HS-27A (cell line): ENCODE measurements at regions not wholly inside any gene's neighbourhood (a gene's known extent, or its start where the extent isn't known, plus 50 kb on each side); places are given as distances from the start of the nearest gene placed in this dataset.

Source experiments
- DNase-seq: peaks from one replicate; pipeline ENCODE4 v3.0.0-alpha.2; 2012; ENCODE audit warnings: low read depth, missing footprints

DNA sequence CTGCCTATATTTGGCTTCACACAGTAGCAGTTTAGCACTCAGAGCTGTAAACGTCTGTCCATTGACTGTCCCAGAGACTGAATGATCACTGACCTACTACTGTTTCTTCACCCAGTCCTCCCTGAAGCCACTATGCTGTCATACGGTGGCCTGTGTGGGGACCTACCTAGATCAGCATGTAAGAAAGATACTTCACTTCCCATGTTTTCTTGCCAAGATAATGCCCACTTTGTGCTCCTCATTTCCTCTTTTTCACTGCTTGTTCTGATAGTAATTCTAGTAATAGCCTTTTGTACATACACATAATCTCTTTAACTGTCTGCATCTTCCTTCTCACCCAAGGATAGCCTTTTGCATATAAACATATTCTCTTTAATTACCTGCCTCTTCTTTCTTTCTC lies 109.9 kb upstream of the TIAM2 start:
- no peak for DNase-seq

- DNase-seq: no peak
Measured at GRCh38 chr6:154886016-154886415, 109.1 kb upstream of the TIAM2 start.

GRCh38 chr6:154886471-154886870 lies 108.6 kb upstream of the TIAM2 start:
- DNase-seq: no peak

GRCh38 chr6:154887051-154887450 lies 108.1 kb upstream of the TIAM2 start:
- DNase-seq: no peak

- peak; percentile 17 for DNase-seq
Measured at GRCh38 chr6:154888421-154889295, 106.5 kb upstream of the TIAM2 start.

GRCh38 chr6:154890874-154891273 lies 104.2 kb upstream of the TIAM2 start:
- no peak for DNase-seq

DNA sequence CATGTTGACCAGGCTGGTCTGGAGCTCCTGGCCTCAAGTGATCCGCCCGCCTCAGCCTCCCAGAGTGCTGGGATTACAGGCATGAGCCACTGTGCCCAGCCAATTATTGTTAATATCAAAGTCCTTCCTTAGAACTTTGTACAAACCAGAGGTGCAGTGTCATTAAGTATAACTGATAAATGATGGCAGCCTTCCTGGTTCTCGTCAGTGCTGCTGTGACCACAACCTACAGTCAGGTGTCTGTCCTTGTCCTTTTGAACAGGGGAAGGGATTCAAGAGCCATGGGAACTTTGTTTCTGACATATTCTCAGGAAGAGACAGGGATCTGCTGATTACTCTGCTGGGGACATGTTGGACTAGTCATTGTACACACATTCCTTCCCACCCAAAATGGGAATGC lies 103.2 kb upstream of the TIAM2 start:
- DNase-seq: no peak

- no peak for DNase-seq
Measured at GRCh38 chr6:154893917-154894316, 101.2 kb upstream of the TIAM2 start.

- no peak for DNase-seq
Measured at GRCh38 chr6:154894902-154895301, 100.2 kb upstream of the TIAM2 start.

DNA sequence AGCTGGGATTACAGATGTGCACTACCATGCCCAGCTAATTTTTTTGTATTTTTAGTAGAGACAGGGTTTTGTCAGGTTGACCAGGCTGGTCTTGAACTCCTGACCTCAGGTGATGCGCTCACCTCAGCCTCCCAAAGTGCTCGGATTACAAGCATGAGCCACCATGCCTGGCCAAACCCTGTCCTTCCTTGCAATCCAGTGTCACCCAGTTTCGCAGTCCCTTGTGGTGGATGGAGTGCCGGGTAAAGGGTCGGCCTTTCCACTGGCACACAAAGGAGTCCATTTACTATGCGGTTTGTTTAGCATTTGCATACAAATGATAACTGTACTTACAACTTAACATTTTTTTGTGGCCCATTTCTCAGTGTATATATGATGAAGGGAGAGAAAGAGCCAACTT lies 99.3 kb upstream of the TIAM2 start:
- DNase-seq: no peak

DNA sequence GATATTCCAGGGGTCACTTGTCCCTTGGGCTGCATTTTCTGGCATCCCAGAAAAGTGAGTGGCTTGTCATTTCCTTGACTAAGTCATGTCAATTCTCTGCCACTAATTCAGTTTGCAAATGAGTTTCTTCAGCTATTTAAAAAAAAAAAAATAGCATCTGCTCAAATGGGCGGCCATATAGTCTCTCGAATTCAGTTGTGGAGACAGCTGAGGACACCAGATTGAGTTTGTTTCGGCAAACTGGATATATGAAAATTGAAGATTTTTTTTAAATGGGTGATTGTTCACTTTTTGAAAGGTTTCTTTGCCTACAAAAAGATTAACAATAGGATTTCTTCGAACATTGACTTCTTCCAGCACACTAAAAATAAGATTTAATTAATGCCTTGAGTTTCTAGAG lies 96.3 kb upstream of the TIAM2 start:
- DNase-seq: no peak

- DNase-seq: no peak
Measured at GRCh38 chr6:154899824-154900463, 95.2 kb upstream of the TIAM2 start.

DNA sequence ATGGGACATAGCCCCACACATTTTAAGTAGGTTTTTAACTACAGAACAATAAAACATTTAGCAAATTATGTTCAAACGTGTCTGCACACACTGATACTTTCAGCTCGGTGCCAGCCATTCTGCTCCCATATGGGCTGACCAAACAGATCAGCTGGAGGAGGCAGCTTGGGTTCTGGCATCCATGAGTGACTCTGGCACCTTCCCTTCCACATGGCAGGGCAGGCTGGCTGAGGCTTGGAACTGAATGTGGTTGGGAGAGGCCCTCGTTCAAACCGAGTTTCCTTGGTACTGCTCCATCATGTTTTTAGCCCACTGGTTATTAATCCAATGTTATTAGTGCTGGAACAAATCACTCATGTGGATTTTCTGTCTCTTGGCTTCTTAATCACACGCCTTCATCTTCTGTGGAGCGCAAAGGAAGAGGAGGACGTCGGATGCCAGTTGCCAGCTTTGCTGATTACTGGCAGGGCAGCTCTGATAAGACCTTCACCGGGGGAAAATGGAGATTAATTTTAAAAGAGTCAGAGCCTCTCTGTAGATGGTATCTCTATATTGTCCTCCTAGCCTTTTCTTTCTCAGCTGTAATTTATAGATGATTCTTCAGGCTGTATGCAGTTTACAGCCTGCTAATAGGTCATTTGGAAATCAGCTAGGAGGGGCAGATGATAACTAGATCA lies 93.1 kb upstream of the TIAM2 start:
- no peak for DNase-seq

DNA sequence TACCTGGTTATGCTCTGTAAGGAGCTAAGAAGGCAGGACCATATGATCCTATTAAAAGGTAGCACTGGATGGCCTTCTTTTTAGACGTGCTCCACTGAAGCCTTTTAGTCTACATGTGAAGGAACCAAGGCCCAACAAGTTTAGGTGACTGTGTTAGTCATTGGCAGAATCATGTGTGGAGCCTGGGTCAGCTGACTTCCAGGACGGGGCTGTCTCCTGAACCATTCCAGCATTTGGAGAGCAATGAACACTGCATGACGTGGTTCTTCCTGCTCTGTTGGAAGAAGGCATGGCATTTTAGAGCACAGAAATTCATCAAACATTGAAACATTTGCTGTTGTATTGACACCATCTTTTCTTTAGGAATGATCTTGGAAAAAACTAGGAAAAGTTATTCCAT lies 87.8 kb upstream of the TIAM2 start:
- no peak for DNase-seq

DNA sequence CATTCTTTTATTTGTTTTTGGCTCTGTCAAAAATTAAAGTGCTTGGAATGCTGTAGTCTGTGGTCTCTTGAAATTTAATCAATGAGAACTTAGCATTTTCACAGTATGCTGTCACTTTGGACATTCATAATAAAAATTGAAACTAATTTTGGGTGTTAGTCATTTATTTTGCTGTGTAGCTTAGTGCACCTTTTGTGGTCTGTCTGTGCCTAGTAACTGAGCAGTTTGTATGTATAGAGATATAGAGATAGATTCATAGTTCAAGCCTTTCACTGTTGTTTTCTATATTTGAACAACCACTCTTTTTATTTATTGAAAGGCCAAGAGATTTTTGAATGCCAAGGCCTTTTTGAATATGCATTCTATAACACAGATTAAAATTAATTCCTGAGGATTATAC lies 86.4 kb upstream of the TIAM2 start:
- DNase-seq: no peak

- DNase-seq: no peak
Measured at GRCh38 chr6:154909311-154909710, 85.8 kb upstream of the TIAM2 start.

DNA sequence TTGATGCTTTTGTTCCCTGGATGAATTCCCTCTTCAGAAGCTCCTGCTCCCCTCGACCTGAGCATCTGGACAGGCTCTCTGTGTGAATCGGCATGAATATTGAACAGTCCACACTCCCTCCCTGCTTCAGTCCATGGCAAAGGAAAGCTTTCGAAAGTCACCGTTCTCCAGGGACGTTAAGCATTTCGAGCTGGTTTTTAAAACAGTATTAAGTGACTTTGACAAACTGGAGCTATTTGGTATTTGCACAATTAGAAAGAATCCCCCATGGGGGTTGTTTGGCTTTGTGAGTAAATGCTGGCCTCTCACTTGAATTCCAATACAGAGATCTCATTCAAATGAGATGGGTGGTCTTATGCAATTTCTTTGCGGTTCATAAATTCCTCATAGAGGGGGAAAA lies 85.3 kb upstream of the TIAM2 start:
- DNase-seq: no peak

DNA sequence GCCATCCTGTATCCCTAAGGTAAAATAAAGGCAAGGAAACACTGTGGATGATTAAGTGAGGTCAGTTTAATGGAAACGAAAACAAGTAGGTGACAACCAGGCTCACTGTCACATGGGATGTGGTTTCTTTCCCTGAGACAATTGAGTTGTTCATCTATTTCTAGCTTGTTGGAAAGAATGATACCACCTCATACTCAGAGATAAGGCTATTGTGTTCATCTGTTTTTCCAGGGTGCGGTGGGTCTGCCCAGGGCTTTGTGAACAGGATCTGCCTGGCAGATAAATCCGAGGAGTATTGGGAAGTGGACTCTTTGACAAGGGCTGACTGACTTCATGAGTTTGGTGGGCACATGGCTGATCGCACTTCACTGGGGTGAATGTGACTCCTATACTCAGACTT lies 80.8 kb upstream of the TIAM2 start:
- DNase-seq: no peak

GRCh38 chr6:154916857-154917256 lies 78.3 kb upstream of the TIAM2 start:
- DNase-seq: no peak

DNA sequence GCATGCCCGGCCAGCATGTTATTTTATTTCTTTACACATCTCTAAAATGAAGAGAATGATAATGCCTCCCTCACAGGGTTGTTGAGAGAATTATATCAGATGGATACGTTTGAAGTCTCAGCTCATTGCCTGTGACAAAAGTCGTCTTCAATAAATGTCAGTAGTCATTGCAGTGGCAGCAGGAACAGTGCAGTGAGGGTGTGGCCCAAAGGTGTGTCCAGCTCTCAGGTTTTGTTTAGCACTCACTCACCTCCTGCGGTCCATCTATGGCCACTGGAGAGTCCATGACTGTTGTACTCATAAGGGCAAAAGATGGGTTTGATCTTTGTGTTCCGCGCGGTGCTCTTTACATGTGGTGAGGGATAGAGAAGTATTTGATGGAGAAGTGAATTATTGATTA lies 77.2 kb upstream of the TIAM2 start:
- no peak for DNase-seq

DNA sequence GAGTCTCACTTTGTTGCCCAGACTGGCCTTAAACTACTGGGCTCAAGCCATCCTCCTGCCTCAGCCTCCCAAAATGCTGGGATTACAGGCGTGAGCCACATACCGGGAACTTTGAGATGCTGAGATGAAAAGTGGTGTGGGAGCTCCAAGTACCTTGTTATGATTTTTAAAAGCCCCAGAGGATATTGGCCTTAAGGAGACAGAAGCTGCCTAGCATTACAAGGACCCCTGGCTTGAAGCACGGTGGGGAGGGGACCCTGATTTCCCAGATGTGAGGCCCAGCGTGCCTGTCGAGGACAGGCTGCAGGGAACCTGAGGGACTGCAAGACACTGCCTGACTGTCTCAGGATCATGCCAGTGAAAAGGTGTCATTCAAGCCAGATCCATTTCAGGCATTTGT lies 75.3 kb upstream of the TIAM2 start:
- no peak for DNase-seq

GRCh38 chr6:154920495-154921200 lies 74.5 kb upstream of the TIAM2 start:
- no peak for DNase-seq

DNA sequence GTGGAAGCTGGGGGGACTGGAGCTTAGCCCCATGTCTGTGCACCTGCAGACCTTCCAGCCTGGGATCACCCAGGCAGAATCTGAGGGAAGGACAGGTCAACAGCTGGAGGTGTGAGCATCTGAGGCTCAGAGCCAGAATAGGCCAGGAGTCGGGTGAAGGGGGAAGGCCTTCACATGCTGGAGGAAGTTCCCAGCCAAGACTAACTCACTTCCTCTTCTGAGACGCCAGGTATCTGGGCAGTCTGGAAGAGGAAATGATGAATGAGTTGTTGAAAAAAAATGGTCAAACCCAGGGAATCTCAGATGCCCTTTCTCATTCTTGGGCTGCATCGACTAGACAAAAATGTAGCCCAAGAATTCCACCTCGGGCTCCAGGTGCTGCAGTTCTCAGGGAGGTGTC lies 73.6 kb upstream of the TIAM2 start:
- no peak for DNase-seq
